Aorta (tissue), 5 donors: ENCODE measurements at regions not wholly inside any gene's neighbourhood (a gene's known extent, or its start where the extent isn't known, plus 50 kb on each side); places are given as distances from the start of the nearest gene placed in this dataset.

Source experiments
- ATAC-seq: fragments of 200-7000 bp; cut with Tn5 transposase; one replicate; pipeline ENCODE4 v1.9.1; 2022; ENCODE audit warnings: moderate library complexity; ENCODE audit not compliant: low FRiP score
- DNase-seq, 2 donors: peaks; one replicate each; pipeline ENCODE4 v3.0.0-alpha.2; 2020
- H3K27ac ChIP-seq, 2 donors: one replicate each; pipeline ENCODE4 v1.5.1; 2013; ENCODE audit warnings: low read length in 2 of 2, mild to moderate bottlenecking in 2 of 2, moderate library complexity in 2 of 2, control low read depth in 1 of 2, inconsistent platforms in 1 of 2, low read depth in 1 of 2
- H3K27me3 ChIP-seq, 2 donors: one replicate each; pipeline ENCODE4 v1.6.1; 2013; ENCODE audit warnings: control low read depth in 1 of 2, low read length in 1 of 2, mild to moderate bottlenecking in 1 of 2, moderate library complexity in 1 of 2; ENCODE audit not compliant: insufficient read depth in 2 of 2, control insufficient read depth in 1 of 2
- H3K36me3 ChIP-seq, 2 donors: one replicate each; pipeline ENCODE4 v1.6.1; 2013; ENCODE audit warnings: control low read depth in 1 of 2, low read length in 1 of 2, mild to moderate bottlenecking in 1 of 2; ENCODE audit not compliant: insufficient read depth in 2 of 2, control insufficient read depth in 1 of 2
- H3K4me1 ChIP-seq, 2 donors: one replicate each; pipeline ENCODE4 v1.6.1; 2013; ENCODE audit warnings: low read length in 2 of 2, control low read depth in 1 of 2, mild to moderate bottlenecking in 1 of 2, moderate library complexity in 1 of 2; ENCODE audit not compliant: insufficient read depth in 2 of 2, control insufficient read depth in 1 of 2
- H3K4me3 ChIP-seq, 2 donors: one replicate each; pipeline ENCODE4 v1.5.1; 2013; ENCODE audit warnings: low read length in 2 of 2, control low read depth in 1 of 2, mild to moderate bottlenecking in 1 of 2
- H3K9me3 ChIP-seq: one replicate; pipeline ENCODE4 v1.6.1; 2013; ENCODE audit warnings: mild to moderate bottlenecking, low read length; ENCODE audit not compliant: control insufficient read depth
- WGBS, 2 donors: extraction: QIAGEN DNeasy Blood & Tissue Kit; methylation state at CpG; one replicate each; pipeline ENCODE4 v1.1.7; 2013; 5-methylcytosine and 5-hydroxymethylcytosine counted together
- intact Hi-C, 2 donors: fragments of 100-400 bp; cut with DNase I; formaldehyde crosslinking; loops; one replicate each; pipeline versions ENCODE4 v1.14.2 to v1.15.0; 2022
- donor health status: healthy with polysubstance abuse.
- donor health status: Bipolar disorder and iron deficiency.
- donor health status: DM: no; HTN: no; CAD: no.
- donor health status: DM: no; HTN: no; CAD: no.
- donor health status: DM: yes; HTN: yes; CAD: no.

GRCh38 chr12:118501489-118501888, 125.1 kb downstream of the SUDS3 start:
- H3K36me3 ChIP-seq = no peaks in the 10 kb centered on the region
- peaks cover 2% of the 10 kb centered on the region for H3K9me3 ChIP-seq
- 62% methylated on average over 3 of the region's 3 CpGs for WGBS, 2 donors
- intact Hi-C loops = no loop called here
- ATAC-seq = no peak
- H3K4me3 ChIP-seq = no peak overlapping the region
- H3K4me1 ChIP-seq = no peaks in the 10 kb centered on the region
- no peaks in the 10 kb centered on the region for H3K27me3 ChIP-seq
- DNase-seq = no peak
- H3K27ac ChIP-seq = no peak overlapping the region

- Histone ChIP-seq H3K4me1 (no peaks in the 10 kb centered on the region), H3K27ac (no peak overlapping the region), H3K4me3 (no peak overlapping the region), H3K36me3 (no peaks in the 10 kb centered on the region), H3K9me3 (peaks cover 2% of the 10 kb centered on the region), H3K27me3 (no peaks in the 10 kb centered on the region)
- intact Hi-C loops = no loop called here
- WGBS, 2 donors = 68 to 83% methylated on average over 3 of the region's 3 CpGs
- DNase-seq = no peak
- no peak for ATAC-seq
These were observed 127.1 kb downstream of the SUDS3 start for GRCh38 chr12:118503476-118503875.

GRCh38 chr12:118512669-118513068, 136.3 kb downstream of the SUDS3 start:
- Histone ChIP-seq H3K4me1 (no peaks in the 10 kb centered on the region), H3K9me3 (no peaks in the 10 kb centered on the region), H3K4me3 (no peak overlapping the region), H3K27me3 (no peaks in the 10 kb centered on the region), H3K36me3 (no peaks in the 10 kb centered on the region), H3K27ac (no peak overlapping the region)
- WGBS, 2 donors = 67 to 79% methylated on average over 5 of the region's 5 CpGs
- DNase-seq = no peak
- intact Hi-C loops = no loop called here
- no peak for ATAC-seq

GRCh38 chr12:118513611-118514010, 137.3 kb downstream of the SUDS3 start:
- 48 to 60% methylated on average over 4 of the region's 4 CpGs for WGBS, 2 donors
- Histone ChIP-seq H3K27me3 (no peaks in the 10 kb centered on the region), H3K4me3 (no peak overlapping the region), H3K4me1 (no peaks in the 10 kb centered on the region), H3K9me3 (no peaks in the 10 kb centered on the region), H3K27ac (no peak overlapping the region), H3K36me3 (no peaks in the 10 kb centered on the region)
- intact Hi-C loops = no loop called here
- DNase-seq = no peak
- no peak for ATAC-seq

- H3K9me3 ChIP-seq = no peaks in the 10 kb centered on the region
- intact Hi-C loops = no loop called here
- no peak overlapping the region for H3K27ac ChIP-seq
- WGBS, 2 donors = 92 to 95% methylated on average over 3 of the region's 3 CpGs
- H3K27me3 ChIP-seq = no peaks in the 10 kb centered on the region
- DNase-seq (no peak), ATAC-seq (no peak)
- no peaks in the 10 kb centered on the region for H3K36me3 ChIP-seq
- H3K4me1 ChIP-seq = no peaks in the 10 kb centered on the region
- H3K4me3 ChIP-seq = no peak overlapping the region
These were observed 137.9 kb downstream of the SUDS3 start for GRCh38 chr12:118514297-118514696.

- intact Hi-C loops = no loop called here
- Histone ChIP-seq H3K9me3 (peaks cover 1% of the 10 kb centered on the region), H3K36me3 (no peaks in the 10 kb centered on the region), H3K4me1 (no peaks in the 10 kb centered on the region), H3K4me3 (no peak overlapping the region), H3K27ac (no peak overlapping the region), H3K27me3 (no peaks in the 10 kb centered on the region)
- ATAC-seq (no peak), DNase-seq (no peak)
- 79 to 84% methylated on average over 10 of the region's 10 CpGs for WGBS, 2 donors
These were observed 144.1 kb downstream of the SUDS3 start for GRCh38 chr12:118520214-118521035.

- intact Hi-C loops = no loop called here
- 40 to 51% methylated on average over 2 of the region's 2 CpGs for WGBS, 2 donors
- Histone ChIP-seq H3K27ac (no peak overlapping the region), H3K9me3 (peaks cover 1% of the 10 kb centered on the region), H3K4me3 (no peak overlapping the region), H3K4me1 (no peaks in the 10 kb centered on the region), H3K36me3 (no peaks in the 10 kb centered on the region), H3K27me3 (no peaks in the 10 kb centered on the region)
- ATAC-seq = no peak
- DNase-seq = no peak
These were observed 144.6 kb downstream of the SUDS3 start for GRCh38 chr12:118521036-118521370.

GRCh38 chr12:118524446-118524845, 148.1 kb downstream of the SUDS3 start:
- 85 to 86% methylated on average over 4 of the region's 4 CpGs for WGBS, 2 donors
- H3K36me3 ChIP-seq = no peaks in the 10 kb centered on the region

GRCh38 chr12:118525216-118525615, 148.9 kb downstream of the SUDS3 start:
- ATAC-seq = no peak
- no peaks in the 10 kb centered on the region for H3K27me3 ChIP-seq
- H3K4me1 ChIP-seq = no peaks in the 10 kb centered on the region
- 32 to 53% methylated on average over 2 of the region's 2 CpGs for WGBS, 2 donors
- H3K9me3 ChIP-seq = no peaks in the 10 kb centered on the region
- H3K4me3 ChIP-seq = no peak overlapping the region
- no peaks in the 10 kb centered on the region for H3K36me3 ChIP-seq
- DNase-seq = no peak
- no peak overlapping the region for H3K27ac ChIP-seq
- intact Hi-C loops = no loop called here

More at GRCh38 chr12:118524446-118524845, 148.1 kb downstream of the SUDS3 start:
- no peak overlapping the region for H3K4me3 ChIP-seq
- no peak for DNase-seq
- ATAC-seq = no peak
- H3K9me3 ChIP-seq = no peaks in the 10 kb centered on the region
- H3K4me1 ChIP-seq = no peaks in the 10 kb centered on the region
- H3K27me3 ChIP-seq = no peaks in the 10 kb centered on the region
- intact Hi-C loops = no loop called here
- H3K27ac ChIP-seq = no peak overlapping the region
